ENCODE measurements at regions not wholly inside any gene's neighbourhood (a gene's known extent, or its start where the extent isn't known, plus 50 kb on each side); places are given as distances from the start of the nearest gene placed in this dataset.

DNA sequence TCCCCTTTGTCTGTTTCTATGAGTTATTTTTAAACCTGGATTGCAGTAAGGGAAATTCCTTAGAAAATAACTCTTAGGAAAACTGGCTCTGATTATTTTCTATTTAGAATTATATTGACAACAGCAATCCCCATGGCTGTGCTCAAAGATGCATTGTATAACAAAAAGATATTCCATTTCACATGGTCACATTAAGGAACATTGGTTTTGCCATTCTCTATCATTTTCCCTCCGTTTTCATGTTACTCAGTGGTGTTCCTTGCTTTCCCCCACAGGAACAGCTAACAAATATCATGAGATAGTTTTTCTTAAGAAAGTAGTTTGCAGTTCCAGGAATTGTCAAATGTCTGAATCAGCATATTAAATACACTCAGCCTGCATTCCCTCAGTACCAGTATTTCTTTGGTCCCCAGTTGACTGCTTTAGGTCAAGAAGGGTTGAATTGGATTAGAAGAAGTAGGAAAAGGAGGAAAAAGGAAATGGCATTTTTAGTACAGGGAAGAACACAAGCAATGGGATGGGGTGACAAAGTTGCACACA is 436.7 kb downstream of the TNS3 start:
- no peak for DNase-seq

DNA sequence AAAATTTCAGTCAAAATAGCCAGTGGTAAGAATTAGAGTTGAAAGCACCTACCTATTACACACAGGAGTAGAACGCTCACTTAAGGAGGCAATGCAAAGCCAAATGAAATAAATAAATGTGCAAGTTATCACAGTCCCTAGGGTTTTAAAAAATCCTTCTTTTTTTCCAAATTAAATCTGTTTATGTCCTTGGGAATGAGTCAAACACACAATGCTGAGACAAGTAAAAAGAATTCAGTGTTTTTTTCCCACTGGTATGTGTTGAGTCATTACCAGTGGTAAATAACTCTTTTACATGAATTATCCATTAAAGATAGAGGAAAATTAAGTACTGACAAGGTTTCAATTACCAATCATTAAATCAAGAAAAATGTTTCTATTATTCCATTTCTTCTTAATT is 438.6 kb downstream of the TNS3 start:
- DNase-seq = no peak

DNA sequence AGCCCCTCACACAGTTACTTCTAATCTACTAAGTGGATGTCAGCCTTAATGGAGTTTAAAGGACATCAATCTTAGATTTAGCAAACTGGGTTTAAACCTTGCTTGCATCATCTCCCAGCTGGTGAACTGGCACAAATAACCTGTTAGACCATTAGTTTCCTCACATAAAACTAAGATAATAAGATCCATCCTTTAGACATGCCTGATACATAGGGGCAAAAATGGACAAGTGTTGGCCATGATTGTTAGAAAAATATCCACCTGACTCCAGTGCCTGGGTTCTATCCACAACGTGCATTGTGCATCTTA is 439.1 kb downstream of the TNS3 start:
- no peak for DNase-seq

DNA sequence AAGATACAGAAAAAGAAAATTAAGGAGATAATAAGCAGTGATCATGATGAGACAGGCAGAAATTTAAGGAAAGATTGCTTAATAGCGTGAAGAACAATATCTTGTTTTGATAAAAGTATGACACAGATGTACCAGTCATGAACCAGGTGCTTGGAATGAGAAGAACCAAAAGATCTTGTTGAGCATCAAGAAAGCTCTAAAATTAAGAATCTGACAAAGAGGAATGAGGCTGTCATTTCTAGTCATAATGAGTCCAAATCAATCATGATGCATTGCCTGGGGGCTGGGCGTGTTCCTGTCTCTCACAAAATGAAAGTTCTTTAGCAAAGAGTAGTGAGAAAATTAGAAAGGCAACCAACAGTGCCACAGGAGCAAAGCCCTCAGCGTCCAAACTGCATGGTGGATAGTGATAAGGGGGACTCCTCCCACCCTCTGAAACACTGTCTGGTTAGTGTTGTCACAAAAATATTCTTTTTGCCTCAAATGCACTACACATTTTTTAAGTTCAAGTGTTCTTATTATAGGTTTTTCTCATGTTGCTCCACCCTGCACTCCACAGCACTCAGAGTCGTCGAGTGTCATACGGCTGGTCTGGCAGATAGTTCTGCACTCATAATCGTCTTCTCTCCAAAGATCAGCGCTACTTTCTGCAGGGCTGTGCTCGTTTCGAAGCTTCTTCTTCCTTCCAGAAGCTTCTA is 439.6 kb downstream of the TNS3 start:
- no peak for DNase-seq

DNA sequence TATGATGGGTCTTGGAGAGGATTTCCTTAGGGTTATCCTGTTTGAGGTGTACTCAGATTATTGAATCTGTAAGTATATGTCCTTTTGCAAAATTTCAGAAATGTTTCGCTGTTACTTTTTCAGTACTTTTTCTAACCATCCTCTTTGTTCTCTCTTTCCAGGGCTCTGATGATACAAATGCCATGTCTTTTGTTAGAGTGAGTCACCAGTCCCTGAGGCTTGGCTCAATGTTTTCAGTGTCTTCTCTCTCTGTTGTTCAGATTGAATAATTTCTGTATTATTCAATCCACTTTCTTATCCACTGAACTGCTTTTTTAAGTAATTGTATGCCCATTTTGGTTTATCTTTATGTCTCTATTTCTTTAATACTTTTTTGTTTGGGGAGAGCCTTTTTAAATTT is 449.4 kb downstream of the TNS3 start:
- no peak for DNase-seq

DNA sequence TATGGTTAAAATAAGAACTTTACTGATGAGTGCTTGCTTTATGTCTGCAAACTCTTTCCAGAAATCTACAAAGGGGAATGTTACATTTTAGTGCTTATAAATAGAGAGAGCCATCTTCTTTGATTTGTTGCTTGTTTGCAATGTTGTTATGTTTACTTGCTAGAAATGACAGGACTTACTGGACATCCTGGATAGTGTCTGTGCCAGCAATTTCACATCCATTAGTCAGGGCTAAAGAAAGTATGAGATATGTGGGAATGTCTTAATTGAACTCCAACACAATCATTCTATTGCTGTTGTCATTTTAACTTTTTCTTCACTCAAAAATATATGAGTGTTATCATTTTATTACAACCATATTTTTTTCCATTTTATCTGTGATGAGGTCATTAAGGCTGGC is 453.2 kb downstream of the TNS3 start:
- no peak for DNase-seq

DNA sequence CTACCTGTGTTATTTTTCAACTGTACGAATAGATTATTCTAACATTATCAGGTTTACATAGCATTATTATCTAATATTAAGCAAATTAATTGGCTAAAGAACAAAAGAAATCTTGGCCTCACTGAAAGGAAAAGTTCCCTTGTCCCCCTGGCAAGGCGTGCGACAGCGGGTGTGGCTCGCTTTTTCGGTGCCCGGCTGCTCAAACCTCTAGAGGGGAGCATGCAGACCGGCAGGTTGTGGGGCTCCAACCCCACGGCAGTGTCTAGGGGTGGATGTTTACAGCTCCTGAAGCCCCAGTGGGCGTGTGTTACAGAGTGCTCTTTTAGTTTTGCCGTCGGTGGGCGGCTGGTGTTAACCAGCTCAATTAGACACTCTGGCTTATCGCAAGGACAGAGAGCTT is 456.4 kb downstream of the TNS3 start:
- DNase-seq = no peak

DNA sequence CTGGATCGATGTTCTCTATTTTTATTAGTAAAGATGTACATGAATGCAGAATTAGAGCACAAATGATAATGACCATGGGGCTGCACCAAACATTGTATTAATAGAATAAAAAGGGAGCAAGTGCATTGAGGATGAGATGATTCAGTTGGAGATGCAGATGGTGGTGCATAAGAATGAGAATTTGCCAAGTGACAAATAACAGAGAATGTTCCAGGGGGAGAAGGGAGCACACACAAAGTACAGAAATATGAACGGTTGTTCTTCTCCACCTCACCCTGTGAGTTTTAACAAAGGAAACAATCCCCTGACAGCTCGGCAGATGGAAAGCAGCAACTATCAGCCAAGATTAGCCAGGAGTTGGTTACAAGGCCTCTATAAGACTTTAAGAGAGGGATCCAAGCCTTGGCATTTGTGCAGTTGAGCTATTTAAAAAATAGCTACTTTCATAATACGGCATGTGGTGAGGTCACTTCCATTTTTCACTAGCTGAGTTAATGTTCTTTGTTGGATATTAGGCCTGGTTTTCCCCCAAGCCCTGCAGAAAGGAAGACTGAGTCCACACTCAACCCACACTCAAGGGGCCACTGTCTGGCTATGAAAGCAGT is 462.5 kb downstream of the TNS3 start:
- no peak for DNase-seq

DNA sequence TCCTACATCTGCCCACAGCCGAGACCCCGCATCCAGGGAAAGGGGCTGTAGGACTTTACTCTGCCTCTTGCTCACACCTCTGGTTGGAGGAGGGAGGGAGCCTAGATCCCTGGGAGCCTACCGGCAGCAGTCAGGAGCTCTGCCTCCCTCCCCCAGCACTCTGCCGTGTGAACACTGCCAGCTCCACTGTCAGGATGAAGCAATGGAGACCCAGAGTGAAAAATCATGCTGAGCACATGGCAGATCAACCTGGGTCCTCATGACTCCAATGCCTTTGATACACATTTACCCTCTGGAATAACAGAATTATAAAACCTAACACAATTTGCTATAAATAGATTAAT is 477.7 kb downstream of the TNS3 start:
- no peak for DNase-seq

DNA sequence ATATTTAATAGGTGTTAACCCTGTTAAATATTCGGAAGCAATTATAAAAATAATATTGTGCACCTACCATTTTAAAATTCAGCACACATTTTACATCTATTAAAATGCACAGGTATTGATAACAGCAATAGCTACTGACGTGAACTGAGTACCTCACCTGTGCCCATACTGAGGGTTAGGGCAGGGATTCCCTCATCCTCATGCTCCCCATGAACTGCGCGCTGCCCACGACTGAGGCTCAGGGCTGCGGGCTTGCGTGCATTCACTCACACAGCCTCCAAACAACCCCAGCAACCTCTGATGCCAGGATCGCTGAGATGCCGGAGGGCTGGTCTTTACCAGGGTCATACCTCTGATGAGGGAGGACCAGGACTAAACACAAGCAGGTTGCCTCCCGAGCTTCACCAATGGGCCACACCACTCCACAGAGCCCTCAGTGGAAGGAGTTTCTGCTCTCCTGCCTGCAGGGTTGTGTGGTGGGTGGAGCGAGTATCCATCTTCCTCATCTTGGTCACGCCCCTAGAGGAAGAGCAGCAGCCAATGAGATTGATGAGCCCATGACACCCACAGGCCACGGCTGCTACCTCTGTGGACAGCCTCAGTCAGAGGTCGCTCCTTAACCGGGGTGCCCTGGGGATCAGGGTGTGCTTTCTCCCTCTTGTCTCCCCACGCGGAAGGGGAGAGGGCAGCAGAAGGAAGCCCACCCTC is 478.3 kb downstream of the TNS3 start:
- DNase-seq = no peak

DNA sequence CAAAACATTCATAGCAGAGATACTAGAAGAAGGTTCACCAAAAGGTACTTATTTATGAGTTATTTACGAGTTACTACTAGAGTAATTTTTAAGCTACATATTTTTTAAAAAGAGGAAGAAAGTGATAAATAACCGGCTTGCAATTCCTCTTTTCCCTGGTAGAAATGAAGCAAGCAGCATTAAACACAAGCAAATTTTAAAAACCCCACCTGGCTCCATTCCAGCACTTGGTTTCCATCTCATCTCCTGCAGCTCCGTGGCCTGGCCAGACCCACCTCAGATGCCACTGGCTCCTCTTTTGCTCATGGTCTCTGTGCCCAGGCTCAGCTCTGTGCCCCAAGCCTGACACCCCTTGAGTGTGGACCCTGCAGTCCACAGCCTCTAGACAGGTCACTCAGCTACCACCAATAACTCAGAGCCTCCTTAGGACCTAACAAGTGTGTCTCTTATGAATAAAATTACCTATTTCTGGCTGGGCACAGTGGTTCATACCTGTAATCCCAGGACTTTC is 479.5 kb downstream of the TNS3 start:
- DNase-seq = no peak

DNA sequence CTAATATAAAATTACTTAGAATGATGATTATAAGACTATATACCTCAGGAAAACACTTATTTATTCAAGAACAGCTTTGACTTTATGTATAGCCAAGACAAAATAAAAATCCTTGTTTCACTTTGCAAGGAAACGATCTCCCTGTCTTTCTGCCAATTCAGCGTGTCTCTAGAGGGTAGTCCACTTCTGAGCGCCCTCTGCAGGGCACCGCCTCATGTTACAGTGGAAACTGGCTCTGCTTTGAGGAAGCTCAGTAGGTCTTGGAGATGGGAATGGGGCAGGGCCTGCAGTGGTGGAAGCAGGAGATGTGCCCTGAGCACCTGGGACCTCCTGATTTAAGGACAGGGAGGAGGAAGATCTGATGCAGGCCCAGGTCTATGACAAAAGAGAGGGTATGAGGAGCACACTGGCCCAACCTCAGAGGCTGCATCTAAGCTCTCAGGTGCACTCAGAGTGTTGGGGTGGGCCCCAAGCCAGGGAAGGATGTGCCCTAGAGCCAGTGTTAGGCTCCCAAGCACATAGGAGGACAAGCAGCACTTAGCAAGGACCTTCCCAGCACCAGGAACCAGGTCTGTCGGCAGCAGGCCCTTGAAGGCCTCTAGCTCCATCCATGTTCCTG is 481.0 kb downstream of the TNS3 start:
- DNase-seq = no peak

DNA sequence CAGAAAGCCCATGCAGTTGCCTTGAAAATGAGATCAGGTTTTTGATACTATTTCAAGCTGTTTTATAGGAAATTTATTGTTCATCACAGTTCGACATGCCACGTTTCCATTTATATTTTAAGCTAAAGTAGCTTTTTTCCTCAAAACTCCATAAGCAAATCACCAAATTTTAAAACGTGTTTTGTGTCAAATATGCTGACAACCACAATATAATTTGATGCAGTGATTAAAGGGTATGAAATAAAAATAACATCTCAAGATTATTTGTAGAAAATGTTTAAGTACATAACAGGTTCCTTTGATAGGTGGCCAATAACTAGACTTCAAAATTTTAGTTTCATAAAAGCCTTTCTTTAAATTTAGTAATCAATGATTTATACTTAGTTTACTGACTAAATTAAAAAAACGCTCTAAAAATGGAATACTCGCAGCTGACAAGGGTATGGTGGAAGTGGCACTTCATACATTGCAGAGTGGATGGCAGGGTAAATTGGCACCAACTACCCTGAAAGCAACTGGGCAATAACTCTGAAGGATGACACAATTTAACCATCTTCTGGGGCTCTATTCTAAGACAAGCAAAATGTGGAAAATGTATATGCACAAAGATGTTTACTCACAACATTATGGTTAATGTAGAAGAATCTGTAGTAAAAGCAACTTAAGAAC is 481.6 kb downstream of the TNS3 start:
- DNase-seq = no peak

DNA sequence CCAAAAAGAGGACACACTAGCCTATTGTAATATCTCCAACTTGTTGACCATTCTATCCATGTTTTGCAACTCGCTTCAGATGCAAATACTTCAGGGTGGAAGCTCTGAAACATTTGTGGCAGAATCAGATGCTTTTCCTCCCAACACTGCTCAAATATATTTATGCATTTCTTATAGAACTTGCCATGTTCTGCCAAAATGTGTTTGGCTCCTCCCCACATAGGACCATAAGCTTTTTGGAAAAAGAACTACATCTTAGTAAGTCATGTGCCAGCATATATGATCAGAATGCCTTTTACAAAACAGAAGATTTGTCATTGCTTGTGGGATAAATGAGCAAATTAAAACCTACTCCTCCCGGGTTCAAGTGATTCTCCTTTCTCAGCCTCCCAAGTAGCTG is 484.5 kb downstream of the TNS3 start:
- no peak for DNase-seq

DNA sequence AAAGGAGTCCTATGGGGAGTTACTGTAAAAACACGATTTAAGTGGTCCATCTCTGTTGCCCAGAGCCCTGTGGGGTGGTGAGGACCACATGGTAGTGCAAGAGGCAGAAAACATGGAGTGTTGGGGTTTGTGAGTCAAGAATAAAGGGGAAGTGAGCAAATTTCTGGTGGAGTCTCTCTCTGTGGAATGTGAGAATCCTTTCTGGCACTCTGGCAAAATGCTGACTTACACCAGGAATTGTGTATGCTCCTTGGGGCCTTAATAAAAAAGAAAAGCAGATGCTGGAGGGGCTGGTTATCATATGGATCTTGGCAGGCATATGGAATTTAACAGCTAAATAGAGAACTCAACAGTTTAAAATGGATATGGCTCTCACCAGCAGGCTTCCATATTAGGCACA is 486.0 kb downstream of the TNS3 start:
- no peak for DNase-seq

DNA sequence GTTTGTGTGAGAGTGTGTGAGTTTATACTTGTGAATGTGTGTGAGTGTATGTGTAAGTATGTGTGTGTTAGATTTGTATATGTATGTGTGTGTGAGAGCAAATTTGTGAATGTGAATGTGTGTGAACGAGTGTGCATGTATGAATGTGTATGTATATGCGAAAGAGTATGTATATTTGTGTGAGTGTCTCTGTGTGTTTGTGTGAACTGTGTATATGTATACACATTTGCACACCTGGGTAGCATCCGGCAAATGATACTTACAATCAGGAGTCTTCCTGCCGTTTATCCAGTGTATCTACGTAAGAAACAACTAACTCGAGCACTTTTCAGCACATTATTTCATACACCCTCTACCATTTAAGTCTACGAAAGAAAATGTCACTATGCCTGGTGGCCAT is 487.4 kb downstream of the TNS3 start:
- DNase-seq = no peak

DNA sequence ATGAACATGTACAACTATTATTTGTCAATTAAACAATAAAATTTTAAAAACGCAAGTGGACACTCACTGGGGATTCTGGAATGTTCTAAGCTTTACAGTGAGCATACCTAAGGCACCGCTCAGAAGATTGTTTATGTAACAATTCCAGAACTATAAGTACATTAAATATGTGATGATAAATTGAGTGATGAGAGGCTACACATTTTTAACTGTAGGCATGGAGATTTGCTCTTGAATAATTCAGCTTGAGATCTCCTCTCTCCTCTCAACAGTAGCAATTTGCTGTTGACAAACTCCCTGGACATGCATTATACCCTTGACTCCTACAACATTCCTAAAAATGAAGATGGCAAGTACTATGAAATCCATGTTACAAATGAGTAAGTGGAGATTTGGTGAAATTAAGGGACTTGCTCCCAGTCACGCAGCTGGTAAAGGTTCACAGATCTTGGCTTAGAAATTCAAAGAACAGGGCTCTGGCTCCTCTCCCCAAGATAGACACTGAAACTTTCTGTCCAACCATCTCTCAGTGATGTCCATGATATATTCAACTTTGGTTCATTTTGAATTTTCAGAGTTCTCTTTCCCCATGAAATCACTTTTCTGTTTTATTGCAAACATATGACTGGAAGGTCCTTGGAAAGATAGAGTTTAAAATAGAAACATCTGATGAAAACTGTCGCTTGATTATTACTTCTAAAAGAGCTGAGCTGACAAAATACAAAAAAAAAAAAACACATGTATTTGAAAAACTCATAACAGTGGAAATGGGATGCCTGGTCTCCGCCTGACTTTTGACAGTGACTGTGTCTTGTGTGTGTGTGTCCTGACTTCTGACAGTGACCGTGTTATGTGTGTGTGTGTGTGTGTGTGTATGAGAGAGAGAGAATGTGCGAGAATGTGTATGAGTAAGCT is 488.3 kb downstream of the TNS3 start:
- no peak for DNase-seq

DNA sequence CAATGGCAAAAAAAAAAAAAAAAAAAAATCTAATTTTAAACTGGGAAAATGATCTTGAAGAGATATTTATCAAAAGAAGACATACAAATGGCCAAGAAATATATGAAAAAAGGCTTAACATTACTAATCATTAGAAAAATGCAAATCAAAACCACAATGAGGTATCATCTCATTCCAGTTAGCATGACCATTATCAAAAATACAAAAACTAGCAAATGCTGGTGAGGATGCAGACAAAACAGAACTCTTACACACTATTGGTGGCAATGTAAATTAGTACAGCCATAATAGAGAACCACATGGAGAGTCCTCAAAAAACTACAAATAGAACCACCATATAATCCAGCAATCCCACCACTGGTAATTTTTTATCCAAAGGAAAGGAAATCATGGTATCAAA is 489.6 kb downstream of the TNS3 start:
- no peak for DNase-seq

DNA sequence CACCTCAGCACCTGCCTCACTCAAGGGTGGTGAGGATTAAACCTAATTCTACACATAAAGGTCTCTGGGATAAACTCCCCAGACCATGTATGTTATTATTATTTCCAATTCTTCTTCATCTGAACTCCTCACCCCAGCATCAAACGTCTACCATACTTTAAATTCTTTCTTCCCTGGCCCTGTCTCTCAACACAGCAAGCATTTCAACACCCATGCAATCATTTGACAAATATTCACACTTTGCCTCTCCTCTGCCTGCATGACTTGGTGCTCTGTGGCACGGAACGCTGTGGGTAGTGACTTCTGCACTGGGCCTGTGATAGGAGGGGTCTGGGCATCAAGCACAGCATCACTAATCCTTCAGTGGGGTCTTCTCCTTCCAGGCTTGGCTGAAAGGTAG is 490.8 kb downstream of the TNS3 start:
- DNase-seq = no peak

DNA sequence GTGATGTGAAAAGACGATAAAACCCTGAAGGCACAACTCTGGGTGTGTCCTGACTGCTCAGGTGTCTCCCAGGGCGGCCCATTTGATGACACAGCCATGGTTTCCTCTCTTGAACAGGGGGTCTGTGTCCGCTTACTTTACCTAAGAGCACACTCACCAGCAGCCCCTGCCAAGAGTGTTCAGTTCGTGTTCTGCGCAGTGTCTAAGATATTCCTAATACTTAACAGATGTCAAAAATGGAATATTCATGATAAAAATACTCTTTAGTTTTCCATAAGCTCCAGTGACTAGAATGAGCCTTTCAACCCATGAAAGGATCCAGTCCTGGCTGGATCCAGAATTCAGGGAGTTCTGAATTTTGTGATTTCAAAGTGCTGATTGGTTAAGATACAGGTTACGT is 492.4 kb downstream of the TNS3 start:
- no peak for DNase-seq

DNA sequence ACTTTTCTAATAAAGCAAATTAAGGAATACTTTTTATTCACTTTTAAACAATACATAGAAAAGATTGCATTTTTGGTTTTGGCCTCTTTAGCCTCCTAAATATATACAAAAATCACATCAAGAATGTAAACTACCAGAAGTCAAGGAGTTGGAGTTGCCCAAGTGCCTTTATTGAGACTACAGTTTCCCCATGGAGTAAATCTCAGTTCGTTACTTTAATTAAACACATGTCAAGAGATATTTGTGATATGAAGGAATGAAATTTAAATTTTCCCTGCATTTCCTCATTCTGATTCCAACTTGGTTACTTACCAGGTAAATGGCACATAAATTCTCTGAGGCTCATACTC is 492.9 kb downstream of the TNS3 start:
- no peak for DNase-seq

DNA sequence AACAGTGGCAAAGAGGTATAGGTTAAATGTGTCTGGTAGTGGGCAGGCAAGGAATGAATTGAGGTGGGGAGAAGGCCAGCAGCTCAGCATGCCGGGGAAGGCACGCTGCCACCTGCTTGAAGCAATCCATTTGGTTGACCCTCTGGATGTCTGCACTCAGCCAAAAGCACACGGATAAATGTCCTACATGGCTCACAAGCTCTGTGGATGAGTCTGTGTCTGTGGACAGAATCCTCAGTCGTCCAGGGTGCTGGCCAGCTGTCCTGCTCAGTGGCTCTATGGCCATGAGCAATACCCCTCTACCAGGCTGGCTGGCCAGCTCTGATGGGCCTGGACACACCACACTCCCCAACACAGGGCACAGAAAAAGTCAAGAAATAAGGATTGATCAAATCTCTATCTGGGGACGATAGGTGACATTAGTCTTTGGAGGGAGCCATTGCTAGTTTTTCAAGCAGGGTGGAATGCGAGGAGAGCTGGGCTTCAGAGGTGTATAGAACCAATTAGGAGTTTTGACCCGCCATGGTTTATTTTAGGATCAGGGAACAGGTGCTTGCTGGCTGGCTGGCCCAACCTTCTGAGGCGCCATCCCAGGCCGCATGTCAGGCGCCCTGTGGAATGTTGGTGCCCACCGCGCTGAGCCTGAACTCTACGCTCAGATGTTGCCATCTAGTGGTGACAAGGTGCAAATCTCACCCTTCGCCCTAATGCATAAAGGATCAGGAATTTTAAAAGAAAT is 493.4 kb downstream of the TNS3 start:
- no peak for DNase-seq

All from CD4-positive, alpha-beta T cell treated with Interleukin-15 for 1 hour (primary cell).